ENCODE measurements at regions not wholly inside any gene's neighbourhood (a gene's known extent, or its start where the extent isn't known, plus 50 kb on each side); places are given as distances from the start of the nearest gene placed in this dataset.

DNA sequence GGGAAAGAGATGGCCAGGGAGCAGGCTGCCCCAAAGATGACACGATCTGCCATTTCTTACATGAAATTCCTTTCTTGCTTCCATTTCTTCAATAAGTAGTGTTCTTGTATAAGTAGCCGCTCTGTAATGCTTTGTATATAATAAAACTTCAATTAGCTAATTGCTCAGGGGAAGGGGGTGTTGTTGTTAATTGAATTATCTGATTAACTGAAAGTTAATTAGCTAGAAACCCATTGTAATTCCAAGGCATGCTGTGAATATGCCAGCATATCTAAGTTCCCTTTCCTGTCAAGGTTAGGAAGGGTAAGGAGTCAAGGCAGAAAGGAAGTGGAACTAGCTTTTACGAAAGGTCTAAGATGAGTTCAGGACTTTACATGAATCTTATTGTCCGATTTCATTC lies 765.9 kb downstream of the TYW1 start:
- DNase-seq (ENCODE audit: low spot score): no peak

DNA sequence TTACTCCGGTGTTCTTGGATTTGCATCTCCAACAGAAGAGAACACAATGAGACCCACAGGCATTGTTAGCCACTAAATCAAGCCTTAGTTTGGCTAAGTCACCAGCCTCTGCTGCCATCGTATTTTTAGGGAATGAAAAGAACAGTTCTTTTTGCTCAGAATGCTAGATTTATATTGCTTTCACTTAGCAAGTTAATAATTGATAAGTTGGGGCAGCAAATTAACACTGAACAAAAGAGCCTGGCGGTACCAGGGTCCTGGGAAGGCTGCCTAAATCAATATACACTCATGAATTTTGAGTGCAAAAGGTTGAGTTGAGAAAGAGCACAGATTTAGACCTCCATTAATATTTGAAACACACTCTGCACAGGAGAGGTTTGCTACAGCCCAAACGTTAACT lies 767.7 kb downstream of the TYW1 start:
- DNase-seq (ENCODE audit: low spot score): no peak

DNA sequence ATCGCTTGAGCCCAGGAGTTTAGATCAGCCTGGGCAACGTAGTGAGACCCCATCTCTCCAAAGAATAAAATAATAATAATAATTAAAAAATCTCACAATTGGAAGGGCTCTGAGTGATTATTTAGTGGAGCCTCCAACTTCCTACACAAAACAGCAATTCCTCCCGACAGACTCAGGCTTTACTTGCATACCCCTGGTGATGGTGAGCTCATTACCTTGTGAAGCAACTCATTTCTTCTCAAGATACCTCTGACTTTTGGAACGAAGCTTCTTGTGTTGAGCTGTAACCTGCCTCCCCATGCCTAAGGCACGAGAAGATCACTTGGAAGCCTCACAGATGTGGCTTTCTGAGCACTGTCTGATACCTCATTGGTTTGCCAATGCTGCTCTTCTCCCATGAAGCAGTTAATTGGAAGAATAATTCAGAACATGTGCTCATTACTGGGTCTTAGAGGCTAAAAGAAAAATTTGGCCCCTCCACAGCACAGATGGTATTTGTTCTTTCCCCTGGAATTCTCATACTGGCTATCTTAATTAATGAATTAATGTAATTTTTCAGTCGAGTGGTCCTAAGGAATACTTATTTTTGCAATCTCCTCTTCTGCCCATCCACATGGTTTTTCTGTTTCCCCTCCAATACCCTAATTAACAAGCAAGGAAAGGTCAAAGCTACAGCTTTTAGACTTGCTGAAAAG lies 769.0 kb downstream of the TYW1 start:
- DNase-seq (ENCODE audit: low spot score): no peak

DNA sequence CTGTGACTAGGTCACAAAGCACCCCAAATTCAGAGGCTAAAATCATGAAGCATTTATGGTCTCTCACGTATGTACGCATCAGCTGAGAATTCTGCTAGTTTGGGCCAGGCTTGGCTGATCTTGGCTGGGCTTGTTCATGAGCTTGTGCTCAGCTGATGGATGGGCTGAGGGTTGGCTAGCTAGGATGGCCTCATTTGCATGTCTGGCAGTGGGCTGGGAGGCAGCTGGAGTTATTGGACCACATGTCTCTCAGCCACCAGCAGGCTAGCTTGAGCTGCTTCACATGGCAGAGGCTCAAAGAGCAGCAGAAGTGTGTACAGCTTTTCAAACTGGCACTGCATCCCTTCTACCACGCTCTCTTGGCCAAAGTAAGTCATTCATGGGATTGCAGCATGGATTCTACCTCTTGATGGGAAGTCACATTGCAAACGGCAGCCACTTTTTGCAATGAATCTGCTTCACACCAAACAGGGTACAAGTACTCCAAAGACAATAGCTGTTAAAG lies 770.3 kb downstream of the TYW1 start:
- no peak for DNase-seq (ENCODE audit: low spot score)

- no peak for DNase-seq (ENCODE audit: low spot score)
These were observed 775.4 kb downstream of the TYW1 start for GRCh38 chr7:67771846-67772605.

GRCh38 chr7:67773081-67773480 lies 776.4 kb downstream of the TYW1 start:
- no peak for DNase-seq (ENCODE audit: low spot score)

GRCh38 chr7:67777119-67777518 lies 780.5 kb downstream of the TYW1 start:
- DNase-seq (ENCODE audit: low spot score): no peak

- DNase-seq (ENCODE audit: low spot score): no peak
These were observed 785.2 kb downstream of the TYW1 start for GRCh38 chr7:67781841-67782240.

- no peak for DNase-seq (ENCODE audit: low spot score)
These were observed 789.4 kb downstream of the TYW1 start for GRCh38 chr7:67786021-67786420.

- no peak for DNase-seq (ENCODE audit: low spot score)
These were observed 792.0 kb downstream of the TYW1 start for GRCh38 chr7:67788669-67789068.

DNA sequence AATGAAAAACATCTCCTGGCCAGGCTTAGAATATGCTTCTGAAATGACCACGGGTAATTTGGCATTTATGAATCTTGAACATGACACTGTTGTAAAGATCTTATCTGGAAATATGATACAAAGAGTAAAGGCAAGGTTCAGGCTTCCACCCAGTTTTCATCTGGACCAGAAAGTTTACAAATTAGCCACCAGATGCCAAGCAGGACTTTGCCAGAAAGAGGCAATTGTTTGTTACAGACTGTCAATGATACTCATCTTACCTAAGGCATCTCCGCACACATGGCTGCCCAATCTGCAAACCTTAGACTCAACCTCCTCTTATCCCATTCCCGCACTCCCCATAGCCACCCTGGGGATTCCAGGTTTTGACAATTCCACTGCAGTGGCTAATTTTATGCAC lies 795.3 kb downstream of the TYW1 start:
- DNase-seq (ENCODE audit: low spot score): no peak

GRCh38 chr7:67794544-67794943 lies 797.9 kb downstream of the TYW1 start:
- DNase-seq (ENCODE audit: low spot score): no peak

DNA sequence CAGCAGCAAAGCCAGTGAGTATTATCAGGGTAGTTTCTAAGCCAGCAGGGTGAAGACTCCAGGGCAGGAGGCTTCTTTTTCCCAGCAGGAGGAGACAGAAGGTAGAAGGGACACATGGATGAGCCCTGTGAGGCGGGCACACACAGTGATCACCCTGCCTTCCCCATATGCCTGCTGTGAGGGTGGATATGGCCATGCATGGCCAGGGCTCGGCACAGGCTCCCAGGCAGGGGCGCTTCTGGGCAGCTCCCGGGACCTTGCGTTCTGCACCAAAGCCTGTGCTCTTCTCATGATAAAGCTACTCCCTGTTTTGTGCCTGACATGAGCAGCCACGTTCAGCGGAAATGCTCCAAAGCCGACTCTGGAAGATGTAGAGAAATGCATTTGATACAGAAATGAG lies 807.2 kb downstream of the TYW1 start:
- no peak for DNase-seq (ENCODE audit: low spot score)

DNA sequence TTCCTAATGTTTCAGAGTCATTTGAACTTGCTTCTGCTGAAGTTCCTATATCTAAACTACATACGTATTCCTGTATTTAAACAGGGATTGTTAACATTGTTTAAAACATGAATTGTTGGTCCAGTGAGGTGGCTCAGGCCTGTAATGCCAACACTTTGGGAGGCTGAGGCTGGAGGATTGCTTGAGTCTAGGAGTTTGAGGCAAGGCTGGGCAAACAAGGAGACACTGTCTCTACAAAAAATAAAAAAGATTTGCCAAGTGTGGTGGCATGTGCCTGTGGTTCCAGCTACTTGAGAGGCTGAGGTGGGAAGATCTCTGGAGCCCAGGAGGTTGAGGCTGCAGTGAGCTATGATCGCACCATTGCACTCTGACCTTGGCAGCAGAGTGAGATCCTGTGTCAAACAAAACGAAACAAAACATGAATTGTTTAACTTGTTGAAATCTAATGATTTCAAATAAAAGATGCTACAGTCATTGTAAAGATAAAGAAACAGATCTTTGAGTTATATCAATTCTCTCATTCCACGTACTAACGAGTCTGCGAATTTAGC lies 809.4 kb downstream of the TYW1 start:
- no peak for DNase-seq (ENCODE audit: low spot score)

DNA sequence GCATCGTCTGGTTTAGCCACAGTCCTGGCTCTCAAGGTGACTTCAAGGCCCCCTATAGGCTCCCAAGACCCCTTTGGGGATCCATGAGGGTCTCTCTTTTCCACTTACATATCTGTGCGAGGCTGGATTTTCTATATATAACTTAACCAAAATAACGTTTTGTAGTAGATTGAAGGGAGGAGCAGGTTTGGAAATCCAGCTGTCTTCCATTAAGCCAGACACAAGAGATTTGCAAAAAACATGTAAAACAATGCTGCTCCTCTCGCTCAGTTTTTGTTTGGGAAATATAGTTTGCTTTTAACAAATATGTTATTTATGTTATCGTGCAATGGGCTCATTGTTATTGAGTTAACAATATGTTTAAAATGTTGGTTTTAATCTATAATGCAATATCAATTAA lies 811.2 kb downstream of the TYW1 start:
- no peak for DNase-seq (ENCODE audit: low spot score)

DNA sequence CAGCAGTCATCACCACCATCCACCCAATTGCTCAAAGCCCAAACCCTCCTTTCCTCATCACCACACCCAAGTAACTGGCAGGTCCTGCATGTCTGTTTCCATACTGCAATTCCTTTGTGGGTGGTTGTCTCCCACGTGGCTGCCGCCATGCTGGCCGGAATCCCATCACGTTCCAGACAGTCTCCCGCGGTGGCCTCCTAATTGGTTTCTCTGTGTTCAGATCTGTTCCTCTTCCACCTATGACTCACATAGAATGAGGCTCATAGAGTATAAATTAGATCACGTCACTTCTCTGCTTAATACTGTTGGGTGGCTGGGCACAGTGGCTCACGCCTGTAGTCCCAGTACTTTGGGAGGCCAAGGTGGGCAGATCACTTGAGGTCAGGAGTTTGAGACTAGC lies 813.0 kb downstream of the TYW1 start:
- DNase-seq (ENCODE audit: low spot score): no peak

DNA sequence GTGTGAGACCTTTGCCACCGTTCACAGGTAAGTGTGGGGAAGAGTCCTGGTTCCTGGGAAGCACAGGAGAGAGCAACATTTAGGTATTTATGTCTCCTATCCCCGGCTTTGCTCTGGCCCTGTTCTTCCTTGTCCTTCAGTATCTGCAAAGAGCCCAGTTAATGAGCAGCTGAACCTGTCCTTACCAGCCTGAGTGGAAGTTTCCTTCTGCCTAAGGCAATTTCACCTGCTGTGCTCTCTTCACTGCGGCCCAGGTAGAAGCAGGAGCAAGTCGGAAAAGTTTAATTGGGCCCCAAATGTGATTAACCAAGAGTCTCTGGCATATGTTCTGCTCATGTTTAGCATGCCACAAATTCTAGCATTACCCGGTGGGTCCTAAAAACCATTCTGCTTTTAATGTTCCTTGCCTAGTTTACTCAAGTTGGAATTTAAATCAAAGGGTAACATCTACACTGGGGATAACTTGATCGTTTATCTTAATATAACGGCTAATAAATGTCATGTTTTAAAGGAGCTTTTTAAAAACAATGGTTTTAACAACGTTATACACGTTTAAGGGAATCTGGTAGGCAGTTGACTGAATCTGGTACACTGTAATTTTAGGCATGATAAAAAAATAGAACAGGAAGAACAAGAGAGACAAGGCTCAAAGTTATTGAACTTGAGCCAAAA lies 817.1 kb downstream of the TYW1 start:
- no peak for DNase-seq (ENCODE audit: low spot score)

DNA sequence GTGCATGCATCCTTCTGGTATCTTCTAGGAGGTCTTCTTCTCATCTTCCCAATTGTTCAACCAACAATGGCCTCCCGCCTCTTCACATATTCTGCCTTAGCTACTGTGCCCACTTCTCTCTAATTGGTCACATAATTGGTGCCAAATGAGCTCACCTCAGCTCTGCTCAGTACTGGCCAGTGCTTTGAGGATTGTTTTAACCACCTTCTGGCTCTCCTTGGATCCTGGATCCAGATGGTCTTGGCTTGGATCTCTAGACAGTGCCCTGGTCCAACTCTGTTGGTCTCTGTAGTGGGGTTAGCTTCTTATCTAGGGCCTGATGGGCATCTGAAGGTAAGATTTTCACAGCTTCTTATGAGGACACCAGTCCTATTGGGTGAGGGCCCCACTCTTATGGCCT lies 820.8 kb downstream of the TYW1 start:
- no peak for DNase-seq (ENCODE audit: low spot score)

- no peak for DNase-seq (ENCODE audit: low spot score)
These were observed 824.5 kb downstream of the TYW1 start for GRCh38 chr7:67821116-67821515.

DNA sequence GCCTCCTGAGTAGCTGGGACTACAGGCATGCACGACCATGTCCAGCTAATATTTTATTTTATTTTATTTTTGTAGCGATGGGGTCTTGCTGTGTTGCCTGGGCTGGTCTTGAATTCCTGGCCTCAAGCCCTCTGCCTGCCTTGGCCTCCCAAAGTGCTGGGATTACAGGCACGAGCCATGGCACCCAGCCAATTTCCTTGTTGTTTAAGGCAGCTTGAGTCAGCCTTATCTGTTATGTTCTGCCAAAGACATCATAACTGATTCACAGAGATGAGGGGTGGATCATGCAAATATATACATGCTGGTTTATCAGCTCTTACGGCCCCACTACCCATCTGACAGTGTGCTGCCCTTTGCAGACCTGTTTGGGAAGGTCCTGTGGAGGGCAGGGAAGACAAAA lies 826.7 kb downstream of the TYW1 start:
- no peak for DNase-seq (ENCODE audit: low spot score)

GRCh38 chr7:67825356-67825755 lies 828.7 kb downstream of the TYW1 start:
- no peak for DNase-seq (ENCODE audit: low spot score)

GRCh38 chr7:67841896-67842295 lies 845.3 kb downstream of the TYW1 start:
- DNase-seq (ENCODE audit: low spot score): no peak

- DNase-seq (ENCODE audit: low spot score): no peak
These were observed 845.9 kb downstream of the TYW1 start for GRCh38 chr7:67842571-67842970.

Data from left forelimb (tissue), 1 donor.